Skeletal muscle satellite cell (primary cell): ENCODE measurements at regions not wholly inside any gene's neighbourhood (a gene's known extent, or its start where the extent isn't known, plus 50 kb on each side); places are given as distances from the start of the nearest gene placed in this dataset.

ENCODE experiments used
- H3K27me3 ChIP-seq: 2 replicates; pipeline ENCODE4 v1.7.0; 2013; ENCODE audit warnings: low read length; ENCODE audit not compliant: control insufficient read depth, insufficient read depth
- H3K36me3 ChIP-seq: 2 replicates; pipeline ENCODE4 v1.7.0; 2013; ENCODE audit warnings: mild to moderate bottlenecking, control low read depth, low read length; ENCODE audit not compliant: insufficient read depth
- H3K4me1 ChIP-seq: 2 replicates; pipeline ENCODE4 v1.7.0; 2013; ENCODE audit warnings: low read length; ENCODE audit not compliant: control insufficient read depth, insufficient read depth
- H3K4me2 ChIP-seq: 2 replicates; pipeline ENCODE4 v1.7.0; 2013; ENCODE audit warnings: mild to moderate bottlenecking, low read length
- H3K4me3 ChIP-seq: 2 replicates; pipeline ENCODE4 v1.7.0; 2013; ENCODE audit warnings: low read length
- H3K9ac ChIP-seq: 2 replicates; pipeline ENCODE4 v1.7.0; 2013; ENCODE audit warnings: mild to moderate bottlenecking, low read depth, low read length, moderate library complexity
- H3K9me3 ChIP-seq: replicated peaks from 2 replicates; pipeline ENCODE4 v1.7.0; 2013; ENCODE audit warnings: mild to moderate bottlenecking, control low read depth, low read length

GRCh38 chr1:18008081-18008480 lies 99.5 kb upstream of the IGSF21 start:
- H3K4me3 ChIP-seq = no peak overlapping the region
- H3K9ac ChIP-seq = no peak overlapping the region
- no peaks in the 10 kb centered on the region for H3K27me3 ChIP-seq
- H3K4me1 ChIP-seq = no peaks in the 10 kb centered on the region
- H3K36me3 ChIP-seq = no peaks in the 10 kb centered on the region
- no peak overlapping the region for H3K4me2 ChIP-seq
- no peaks in the 10 kb centered on the region for H3K9me3 ChIP-seq

GRCh38 chr1:18009055-18009454 lies 98.5 kb upstream of the IGSF21 start:
- Histone ChIP-seq H3K4me3 (no peak overlapping the region), H3K9me3 (no peaks in the 10 kb centered on the region), H3K4me2 (no peak overlapping the region), H3K27me3 (no peaks in the 10 kb centered on the region), H3K4me1 (no peaks in the 10 kb centered on the region), H3K9ac (no peak overlapping the region), H3K36me3 (no peaks in the 10 kb centered on the region)

- Histone ChIP-seq H3K4me2 (no peak overlapping the region), H3K36me3 (no peaks in the 10 kb centered on the region), H3K4me1 (no peaks in the 10 kb centered on the region), H3K9me3 (no peaks in the 10 kb centered on the region), H3K4me3 (no peak overlapping the region), H3K9ac (no peak overlapping the region), H3K27me3 (no peaks in the 10 kb centered on the region)
Observed at GRCh38 chr1:18009478-18009961, 98.1 kb upstream of the IGSF21 start.

GRCh38 chr1:18010408-18010807 lies 97.2 kb upstream of the IGSF21 start:
- H3K4me2 ChIP-seq = no peak overlapping the region
- H3K9ac ChIP-seq = no peak overlapping the region
- H3K27me3 ChIP-seq = no peaks in the 10 kb centered on the region
- no peak overlapping the region for H3K4me3 ChIP-seq
- H3K9me3 ChIP-seq = no peaks in the 10 kb centered on the region
- no peaks in the 10 kb centered on the region for H3K36me3 ChIP-seq
- no peaks in the 10 kb centered on the region for H3K4me1 ChIP-seq

GRCh38 chr1:18010945-18011344 lies 96.7 kb upstream of the IGSF21 start:
- Histone ChIP-seq H3K36me3 (no peaks in the 10 kb centered on the region), H3K4me3 (no peak overlapping the region), H3K9ac (no peak overlapping the region), H3K27me3 (no peaks in the 10 kb centered on the region), H3K4me1 (no peaks in the 10 kb centered on the region), H3K4me2 (no peak overlapping the region), H3K9me3 (no peaks in the 10 kb centered on the region)

GRCh38 chr1:18011703-18012102 lies 95.9 kb upstream of the IGSF21 start:
- Histone ChIP-seq H3K27me3 (no peaks in the 10 kb centered on the region), H3K4me1 (no peaks in the 10 kb centered on the region), H3K9ac (no peak overlapping the region), H3K36me3 (no peaks in the 10 kb centered on the region), H3K4me3 (no peak overlapping the region), H3K9me3 (no peaks in the 10 kb centered on the region), H3K4me2 (no peak overlapping the region)

GRCh38 chr1:18012686-18013085 lies 94.9 kb upstream of the IGSF21 start:
- Histone ChIP-seq H3K4me1 (no peaks in the 10 kb centered on the region), H3K4me2 (no peak overlapping the region), H3K36me3 (no peaks in the 10 kb centered on the region), H3K27me3 (no peaks in the 10 kb centered on the region), H3K9ac (no peak overlapping the region), H3K4me3 (no peak overlapping the region), H3K9me3 (no peaks in the 10 kb centered on the region)

- no peaks in the 10 kb centered on the region for H3K36me3 ChIP-seq
- H3K4me3 ChIP-seq = no peak overlapping the region
Observed at GRCh38 chr1:18013216-18013615, 94.4 kb upstream of the IGSF21 start.

GRCh38 chr1:18015719-18016118 lies 91.9 kb upstream of the IGSF21 start:
- Histone ChIP-seq H3K4me3 (no peak overlapping the region), H3K9me3 (peaks cover 4% of the 10 kb centered on the region), H3K4me1 (no peaks in the 10 kb centered on the region), H3K9ac (no peak overlapping the region), H3K36me3 (no peaks in the 10 kb centered on the region), H3K4me2 (no peak overlapping the region), H3K27me3 (no peaks in the 10 kb centered on the region)

More at GRCh38 chr1:18013216-18013615, 94.4 kb upstream of the IGSF21 start:
- H3K27me3 ChIP-seq = no peaks in the 10 kb centered on the region
- no peaks in the 10 kb centered on the region for H3K4me1 ChIP-seq
- H3K9ac ChIP-seq = no peak overlapping the region
- H3K9me3 ChIP-seq = no peaks in the 10 kb centered on the region
- no peak overlapping the region for H3K4me2 ChIP-seq

GRCh38 chr1:18018366-18018765 lies 89.2 kb upstream of the IGSF21 start:
- Histone ChIP-seq H3K36me3 (no peaks in the 10 kb centered on the region), H3K9ac (no peak overlapping the region), H3K27me3 (no peaks in the 10 kb centered on the region), H3K9me3 (peaks cover 7% of the 10 kb centered on the region), H3K4me1 (no peaks in the 10 kb centered on the region), H3K4me2 (no peak overlapping the region), H3K4me3 (no peak overlapping the region)

- H3K36me3 ChIP-seq = no peaks in the 10 kb centered on the region
- no peaks in the 10 kb centered on the region for H3K4me1 ChIP-seq
- H3K27me3 ChIP-seq = no peaks in the 10 kb centered on the region
- H3K4me3 ChIP-seq = no peak overlapping the region
- H3K4me2 ChIP-seq = no peak overlapping the region
- H3K9ac ChIP-seq = no peak overlapping the region
- peaks cover 7% of the 10 kb centered on the region for H3K9me3 ChIP-seq
Observed at GRCh38 chr1:18020021-18020817, 87.4 kb upstream of the IGSF21 start.

GRCh38 chr1:18021242-18021641 lies 86.4 kb upstream of the IGSF21 start:
- H3K4me3 ChIP-seq = no peak overlapping the region
- no peaks in the 10 kb centered on the region for H3K4me1 ChIP-seq
- H3K9me3 ChIP-seq = peaks cover 7% of the 10 kb centered on the region
- H3K27me3 ChIP-seq = no peaks in the 10 kb centered on the region
- H3K9ac ChIP-seq = no peak overlapping the region
- no peak overlapping the region for H3K4me2 ChIP-seq
- no peaks in the 10 kb centered on the region for H3K36me3 ChIP-seq
